GM12878 (cell line): ENCODE measurements at regions not wholly inside any gene's neighbourhood (a gene's known extent, or its start where the extent isn't known, plus 50 kb on each side); places are given as distances from the start of the nearest gene placed in this dataset.

Source experiments
- ATAC-seq: fragments of 200-7000 bp; cut with Tn5 transposase; 3 replicates; pipeline ENCODE4 v1.9.1; 2020; ENCODE audit warnings: mild to moderate bottlenecking, moderate library complexity
- BruUV-seq: library from RNA; stranded (reverse); fragments of 400-500 nt; replicated peaks from 2 replicates; lab custom pipeline; 2021; lab: Mats Ljungman, UMichigan
- CTCF ChIA-PET: fragments of 300-600 bp; sonication (Branson Sonifier 250); formaldehyde crosslinking; extraction: SDS; loops from one replicate; lab custom pipeline; 2021; ENCODE audit warnings: inconsistent platforms; lab: Yijun Ruan, JAX
- POLR2A ChIA-PET: fragments of 350-600 bp; formaldehyde crosslinking; extraction: SDS; loops from one replicate; lab custom pipeline; 2021; ENCODE audit warnings: inconsistent platforms; lab: Charles Lee
- RAD21 ChIA-PET: fragments of 300-600 bp; sonication (Branson Sonifier 250); formaldehyde crosslinking; loops from one replicate; lab custom pipeline; 2023; ENCODE audit warnings: antibody characterized with exemption; ENCODE audit not compliant: unreplicated experiment; lab: Charles Lee
- SMC1A ChIA-PET: fragments of 300-600 bp; sonication (Branson Sonifier 250); formaldehyde crosslinking; loops from one replicate; lab custom pipeline; 2023; ENCODE audit not compliant: unreplicated experiment, uncharacterized antibody; lab: Charles Lee
- DNase-seq: peaks from one replicate; pipeline ENCODE4 v3.0.0-alpha.2; 2011; ENCODE audit warnings: low read depth, low spot score
- FAIRE-seq: peaks from 3 replicates; lab custom pipeline; 2011; peaks lifted over from hg19 to GRCh38; lab: Jason Lieb, UNC
- H2AFZ ChIP-seq: 2 replicates; pipeline ENCODE4 v1.6.0; 2011; ENCODE audit warnings: low read depth, low read length, control low read depth; ENCODE audit not compliant: control insufficient read depth
- H3K27ac ChIP-seq: 2 replicates; pipeline ENCODE4 v1.5.1; 2011; ENCODE audit warnings: control low read depth; ENCODE audit not compliant: control insufficient read depth, insufficient read depth
- H3K27me3 ChIP-seq, 2 experiments: replicated peaks in 1 of 2; 2 replicates each; pipeline versions ENCODE4 v1.6.0 to v1.6.1; 2011; ENCODE audit warnings: low read length in 1 of 2; ENCODE audit not compliant: control insufficient read depth in 2 of 2, insufficient read depth in 2 of 2
- H3K36me3 ChIP-seq, 2 experiments: 2 replicates each; pipeline ENCODE4 v1.5.1; 2011; ENCODE audit warnings: low read length in 1 of 2; ENCODE audit not compliant: control insufficient read depth in 2 of 2, insufficient read depth in 2 of 2
- H3K4me1 ChIP-seq: 2 replicates; pipeline ENCODE4 v1.6.1; 2011; ENCODE audit warnings: mild to moderate bottlenecking, low read length, moderate library complexity, mixed read lengths; ENCODE audit not compliant: control insufficient read depth, insufficient read depth
- H3K4me2 ChIP-seq: 2 replicates; pipeline ENCODE4 v1.6.0; 2011; ENCODE audit warnings: control low read depth; ENCODE audit not compliant: control insufficient read depth, insufficient read depth
- H3K4me3 ChIP-seq: fragments of 200-600 bp; sonication (generic); 2 replicates; pipeline ENCODE4 v1.5.1; 2016
- H3K79me2 ChIP-seq: 2 replicates; pipeline ENCODE4 v1.6.0; 2011; ENCODE audit warnings: low read length; ENCODE audit not compliant: control insufficient read depth, insufficient read depth
- H3K9ac ChIP-seq: 2 replicates; pipeline ENCODE4 v1.8.0; 2011; ENCODE audit warnings: low read length, control low read depth, mixed read lengths; ENCODE audit not compliant: control insufficient read depth, insufficient read depth
- H3K9me3 ChIP-seq: replicated peaks from 3 replicates; pipeline ENCODE4 v1.5.1; 2011; ENCODE audit warnings: mild to moderate bottlenecking, low read length; ENCODE audit not compliant: control insufficient read depth, insufficient read depth
- H4K20me1 ChIP-seq: 2 replicates; pipeline ENCODE4 v1.6.0; 2011; ENCODE audit not compliant: control insufficient read depth, insufficient read depth
- E4F1 ChIP-seq: fragments of 450-650 bp; IDR thresholded peaks from 2 replicates; pipeline ENCODE4 v1.6.1; 2018; ENCODE audit warnings: borderline replicate concordance, mild to moderate bottlenecking; ENCODE audit not compliant: partially characterized antibody
- GATAD2B ChIP-seq: fragments of 450-650 bp; conservative IDR thresholded peaks from 2 replicates; pipeline ENCODE4 v1.6.1; 2017; ENCODE audit warnings: low read depth, mild to moderate bottlenecking, moderate library complexity
- HCFC1 ChIP-seq: fragments of 150-350 bp; IDR thresholded peaks from 2 replicates; pipeline ENCODE4 v1.6.1; 2014; ENCODE audit warnings: low read length
- LARP7 ChIP-seq: fragments of 450-650 bp; IDR thresholded peaks from 2 replicates; pipeline ENCODE4 v1.6.1; 2017; ENCODE audit warnings: mild to moderate bottlenecking
- MYC ChIP-seq: IDR thresholded peaks from 2 replicates; pipeline ENCODE4 v1.6.1; 2011; ENCODE audit warnings: mild to moderate bottlenecking, low read length, moderate library complexity, inconsistent platforms; ENCODE audit not compliant: insufficient read depth, insufficient replicate concordance, insufficient read length, severe bottlenecking
- NRF1 ChIP-seq: conservative IDR thresholded peaks from 2 replicates; pipeline ENCODE4 v1.6.1; 2011; ENCODE audit warnings: mild to moderate bottlenecking, low read depth, low read length, improper control_type of control experiment
- POLR2A ChIP-seq: IDR thresholded peaks from 2 replicates; pipeline ENCODE4 v1.6.1; 2011; ENCODE audit warnings: low read depth, mild to moderate bottlenecking, low read length
- SIN3A ChIP-seq: IDR thresholded peaks from 2 replicates; pipeline ENCODE4 v1.6.1; 2012; ENCODE audit warnings: low read depth, low read length, improper control_type of control experiment
- SP1 ChIP-seq: IDR thresholded peaks from one replicate; pipeline ENCODE4 v1.6.1; 2011; ENCODE audit warnings: low read depth, low read length
- SREBF1 ChIP-seq: IDR thresholded peaks from 2 replicates; pipeline ENCODE4 v1.6.1; 2012; ENCODE audit warnings: mild to moderate bottlenecking, low read length
- SREBF2 ChIP-seq: IDR thresholded peaks from 2 replicates; pipeline ENCODE4 v1.6.1; 2012; ENCODE audit warnings: mild to moderate bottlenecking, low read length
- TCF12 ChIP-seq: IDR thresholded peaks from 2 replicates; pipeline ENCODE4 v1.6.1; 2011; ENCODE audit warnings: low read depth, mild to moderate bottlenecking, low read length
- TCF7 ChIP-seq: IDR thresholded peaks from 2 replicates; pipeline ENCODE4 v1.6.1; 2014; ENCODE audit warnings: antibody characterized with exemption, borderline replicate concordance
- WGBS: methylation state at CpG from one replicate; pipeline ENCODE4 v1.1.6; 2016; ENCODE audit warnings: low lambda C conversion rate; ENCODE audit not compliant: insufficient replicate concordance, insufficient coverage; ENCODE audit errors: missing lambda C conversion rate; 5-methylcytosine and 5-hydroxymethylcytosine counted together
- in situ Hi-C: fragments of 300-500 bp; cut with MboI; formaldehyde crosslinking; loops from 9 replicates; pipeline ENCODE4 v1.14.3; 2018; ENCODE audit warnings: mixed read lengths
- intact Hi-C: fragments of 100-400 bp; cut with micrococcal nuclease; formaldehyde crosslinking; loops from one replicate; pipeline ENCODE4 v1.14.2; 2022; ENCODE audit not compliant: unreplicated experiment
- TF ChIP-seq, protein P1 (sequence below): fragments of 450-650 bp; conservative IDR thresholded peaks from 2 replicates; pipeline ENCODE4 v1.6.1; 2017; ENCODE audit warnings: mild to moderate bottlenecking, moderate library complexity

GRCh38 chr12:114852976-114853529 is 169.1 kb upstream of the TBX3 start:
- FAIRE-seq: no peak
- no peak for ATAC-seq
- H3K9me3 ChIP-seq: no peaks in the 10 kb centered on the region; the same call in 2 of the 3 replicates
- BruUV-seq: no TSS peak
- 38% methylated on average over 10 of the region's 10 CpGs for WGBS
- no peak overlapping the region for H3K27ac ChIP-seq
- H3K4me2 ChIP-seq: no peak overlapping the region
- ChIA-PET POLR2A (no interaction called here), RAD21 (no interaction called here), CTCF (no interaction called here), SMC1A (no interaction called here)
- H3K27me3 ChIP-seq: no peaks in the 10 kb centered on the region
- DNase-seq: no peak
- H3K4me1 ChIP-seq: no peaks in the 10 kb centered on the region
- no peaks in the 10 kb centered on the region for H3K36me3 ChIP-seq
- H2AFZ ChIP-seq: no peak overlapping the region
- in situ Hi-C loops (no loop called here), intact Hi-C loops (no loop called here)
- H3K79me2 ChIP-seq: no peaks in the 10 kb centered on the region
- H3K9ac ChIP-seq: no peak overlapping the region
- H4K20me1 ChIP-seq: no peaks in the 10 kb centered on the region
- no peak for TF ChIP-seq POLR2A
- no peak for TF ChIP-seq SP1
- TF ChIP-seq GATAD2B: no peak
- TF ChIP-seq E4F1: no peak
- no peak overlapping the region for H3K4me3 ChIP-seq

DNA sequence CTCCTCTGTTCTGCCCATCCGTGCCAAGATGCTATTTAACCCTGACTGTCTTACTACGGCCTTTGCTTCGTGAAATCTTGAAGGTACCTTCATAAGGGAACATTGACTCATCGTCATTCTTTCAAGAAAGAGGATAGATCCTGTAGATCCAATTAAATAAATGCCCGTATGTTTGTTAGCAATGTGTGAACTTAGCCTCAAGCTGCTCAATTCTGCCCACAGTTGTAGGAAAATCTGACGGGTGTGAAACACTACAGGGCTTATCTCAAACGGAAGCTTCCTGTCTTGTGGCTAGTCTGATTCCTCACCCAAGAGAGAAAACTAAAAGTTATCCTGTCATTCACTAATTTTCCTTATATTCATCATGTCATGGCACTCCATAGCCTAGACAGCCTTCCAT is 168.0 kb upstream of the TBX3 start:
- H4K20me1 ChIP-seq: no peaks in the 10 kb centered on the region
- ChIA-PET RAD21 (no interaction called here), CTCF (no interaction called here)

More for the DNA sequence above, 168.0 kb upstream of the TBX3 start:
- Histone ChIP-seq H3K27ac (no peak overlapping the region), H3K4me3 (no peak overlapping the region), H2AFZ (no peak overlapping the region), H3K4me2 (no peak overlapping the region), H3K4me1 (no peaks in the 10 kb centered on the region), H3K36me3 (no peaks in the 10 kb centered on the region), H3K79me2 (no peaks in the 10 kb centered on the region), H3K9ac (no peak overlapping the region), H3K9me3 (no peaks in the 10 kb centered on the region; the same call in 2 of the 3 replicates), H3K27me3 (no peaks in the 10 kb centered on the region)
- no TSS peak for BruUV-seq
- WGBS: 10% methylated on average over 7 of the region's 7 CpGs
- SMC1A ChIA-PET: no interaction called here
- intact Hi-C loops: no loop called here
- no peak for TF ChIP-seq SIN3A
- no peak for TF ChIP-seq TCF12
- TF ChIP-seq LARP7: no peak
- TF ChIP-seq HCFC1: no peak
- TF ChIP-seq, protein P1, sequence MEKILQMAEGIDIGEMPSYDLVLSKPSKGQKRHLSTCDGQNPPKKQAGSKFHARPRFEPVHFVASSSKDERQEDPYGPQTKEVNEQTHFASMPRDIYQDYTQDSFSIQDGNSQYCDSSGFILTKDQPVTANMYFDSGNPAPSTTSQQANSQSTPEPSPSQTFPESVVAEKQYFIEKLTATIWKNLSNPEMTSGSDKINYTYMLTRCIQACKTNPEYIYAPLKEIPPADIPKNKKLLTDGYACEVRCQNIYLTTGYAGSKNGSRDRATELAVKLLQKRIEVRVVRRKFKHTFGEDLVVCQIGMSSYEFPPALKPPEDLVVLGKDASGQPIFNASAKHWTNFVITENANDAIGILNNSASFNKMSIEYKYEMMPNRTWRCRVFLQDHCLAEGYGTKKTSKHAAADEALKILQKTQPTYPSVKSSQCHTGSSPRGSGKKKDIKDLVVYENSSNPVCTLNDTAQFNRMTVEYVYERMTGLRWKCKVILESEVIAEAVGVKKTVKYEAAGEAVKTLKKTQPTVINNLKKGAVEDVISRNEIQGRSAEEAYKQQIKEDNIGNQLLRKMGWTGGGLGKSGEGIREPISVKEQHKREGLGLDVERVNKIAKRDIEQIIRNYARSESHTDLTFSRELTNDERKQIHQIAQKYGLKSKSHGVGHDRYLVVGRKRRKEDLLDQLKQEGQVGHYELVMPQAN: no peak
- TF ChIP-seq MYC: no peak
- no peak for TF ChIP-seq NRF1
- no peak for TF ChIP-seq SREBF1
- no peak for TF ChIP-seq TCF7
- no peak for TF ChIP-seq SREBF2
- no peak for ATAC-seq
- in situ Hi-C loops: no loop called here
- no peak for FAIRE-seq
- POLR2A ChIA-PET: no interaction called here
- DNase-seq: no peak
